ENCODE measurements at regions not wholly inside any gene's neighbourhood (a gene's known extent, or its start where the extent isn't known, plus 50 kb on each side); places are given as distances from the start of the nearest gene placed in this dataset.

DNA sequence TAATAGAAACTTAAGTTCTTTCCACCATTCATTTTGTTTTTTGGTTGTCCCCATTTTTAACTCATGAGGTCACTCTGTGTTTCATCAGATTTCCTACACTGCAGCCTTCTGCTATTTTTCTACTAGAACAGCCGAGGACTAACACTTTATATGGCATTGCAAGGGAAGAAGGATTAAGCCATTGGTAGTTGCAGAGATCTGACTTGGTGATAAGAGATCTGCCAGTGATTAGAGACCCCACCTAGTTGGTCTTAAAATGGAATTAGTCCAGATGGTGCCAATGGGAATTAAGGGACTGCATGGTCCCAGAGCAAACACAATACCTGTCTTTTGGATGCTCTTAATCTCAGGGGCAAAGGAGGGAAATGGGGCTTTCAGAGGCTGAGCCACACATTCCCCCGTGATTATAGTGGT is 125.5 kb upstream of the TMEM170B start:
- Histone ChIP-seq H3K4me3 (ENCODE audit: low read depth, low read length) (no peak overlapping the region), H3K4me1 (ENCODE audit: control insufficient read depth, insufficient read depth, low read length, poor library complexity, severe bottlenecking) (peaks cover 33% of the 10 kb centered on the region), H3K36me3 (ENCODE audit: control insufficient read depth, insufficient read depth, low read length) (no peaks in the 10 kb centered on the region), H3K9me3 (ENCODE audit: control insufficient read depth in 2 of 2, low read length in 2 of 2) (no peaks in the 10 kb centered on the region), H3K27ac (ENCODE audit: insufficient read depth, low read length, poor library complexity, severe bottlenecking) (no peak overlapping the region), H3K27me3 (ENCODE audit: control insufficient read depth, insufficient read depth, low read length) (no peaks in the 10 kb centered on the region)
- no peaks in the 10 kb centered on the region for H3K36me3 Mint-ChIP-seq
- peaks cover 0 to 1% (median 0%) of the 10 kb centered on the region in 7 donors for H3K9me3 Mint-ChIP-seq
- H3K27me3 Mint-ChIP-seq: no peaks in the 10 kb centered on the region
- H3K27ac Mint-ChIP-seq: peak overlapping the region in 2 of 3 donors; percentile 11 to 60
- H3K4me1 Mint-ChIP-seq: peaks cover 19 to 42% (median 33%) of the 10 kb centered on the region in 4 donors
- ATAC-seq (ENCODE audit: low read depth in 2 of 2) (no peak), DNase-seq (no peak)
- peak overlapping the region in 2 of 4 donors; percentile 4 to 69 for H3K4me3 Mint-ChIP-seq

DNA sequence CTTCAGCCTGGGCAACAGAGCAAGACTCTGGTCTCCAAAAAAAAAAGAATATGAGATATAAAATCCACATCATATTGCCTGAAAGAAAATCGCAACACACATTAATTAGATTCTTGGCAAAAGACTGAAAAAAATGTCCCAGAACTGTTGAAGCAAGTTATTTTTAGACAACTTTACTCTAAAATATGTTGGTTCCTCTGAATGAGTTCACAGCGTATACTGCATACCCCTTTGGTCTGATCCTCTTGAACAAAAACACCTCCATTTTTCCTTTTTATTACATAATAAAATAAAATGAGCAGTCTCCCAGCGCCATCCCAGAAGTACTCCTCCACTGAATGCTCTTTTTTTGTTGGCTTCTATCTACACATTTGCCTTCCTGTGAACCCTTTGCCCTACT is 126.0 kb upstream of the TMEM170B start:
- peak overlapping the region in 1 of 4 donors; percentile 69 for H3K4me3 Mint-ChIP-seq
- Histone ChIP-seq H3K4me1 (ENCODE audit: control insufficient read depth, insufficient read depth, low read length, poor library complexity, severe bottlenecking) (peaks cover 33% of the 10 kb centered on the region), H3K27me3 (ENCODE audit: control insufficient read depth, insufficient read depth, low read length) (no peaks in the 10 kb centered on the region), H3K9me3 (ENCODE audit: control insufficient read depth in 2 of 2, low read length in 2 of 2) (no peaks in the 10 kb centered on the region), H3K36me3 (ENCODE audit: control insufficient read depth, insufficient read depth, low read length) (no peaks in the 10 kb centered on the region), H3K27ac (ENCODE audit: insufficient read depth, low read length, poor library complexity, severe bottlenecking) (no peak overlapping the region), H3K4me3 (ENCODE audit: low read depth, low read length) (no peak overlapping the region)
- H3K27me3 Mint-ChIP-seq: no peaks in the 10 kb centered on the region
- H3K4me1 Mint-ChIP-seq: peaks cover 19 to 42% (median 33%) of the 10 kb centered on the region in 4 donors
- DNase-seq (no peak), ATAC-seq (ENCODE audit: low read depth in 2 of 2) (no peak)
- H3K36me3 Mint-ChIP-seq: no peaks in the 10 kb centered on the region
- peaks cover 0 to 1% (median 0%) of the 10 kb centered on the region in 7 donors for H3K9me3 Mint-ChIP-seq
- H3K27ac Mint-ChIP-seq: peak overlapping the region in 1 of 3 donors; percentile 60

DNA sequence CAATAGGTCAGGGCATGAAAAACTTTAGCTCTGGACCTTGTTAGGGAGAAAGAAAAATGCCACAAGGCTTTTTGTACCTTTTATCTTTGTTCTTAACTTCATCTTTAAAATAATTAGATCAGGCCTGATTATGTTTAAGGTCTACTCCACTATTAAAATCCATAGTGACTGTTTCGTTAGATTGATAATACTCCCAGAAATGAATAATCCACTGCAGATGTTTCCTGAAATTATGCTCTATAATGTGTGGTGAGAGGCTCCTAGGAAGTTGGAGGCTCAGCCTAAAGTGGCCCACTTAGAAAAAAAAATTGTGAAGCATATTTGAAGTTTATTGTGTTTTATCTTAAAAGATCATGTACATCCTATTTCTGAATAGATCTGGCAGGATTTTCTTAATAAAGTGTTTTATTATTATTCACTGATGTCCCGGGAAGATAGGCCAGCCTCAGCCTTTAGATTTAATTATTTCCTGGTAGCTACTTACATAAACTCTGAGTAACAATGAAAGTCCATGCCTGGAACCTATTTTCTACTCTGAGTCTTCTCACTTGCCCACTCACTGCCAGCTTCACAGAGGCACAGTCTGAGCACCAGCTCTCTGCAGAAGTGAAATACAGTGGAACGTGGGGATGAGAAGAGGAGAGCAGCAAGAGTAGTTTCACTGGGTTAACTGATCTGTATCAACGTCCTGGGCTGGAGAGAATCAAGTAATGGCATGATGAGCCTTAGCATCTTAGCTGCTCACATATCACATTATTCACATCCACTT is 126.8 kb upstream of the TMEM170B start:
- peaks cover 19 to 40% (median 32%) of the 10 kb centered on the region in 4 donors for H3K4me1 Mint-ChIP-seq
- Histone ChIP-seq H3K36me3 (ENCODE audit: control insufficient read depth, insufficient read depth, low read length) (no peaks in the 10 kb centered on the region), H3K4me1 (ENCODE audit: control insufficient read depth, insufficient read depth, low read length, poor library complexity, severe bottlenecking) (peaks cover 33% of the 10 kb centered on the region), H3K4me3 (ENCODE audit: low read depth, low read length) (no peak overlapping the region), H3K9me3 (ENCODE audit: control insufficient read depth in 2 of 2, low read length in 2 of 2) (no peaks in the 10 kb centered on the region), H3K27ac (ENCODE audit: insufficient read depth, low read length, poor library complexity, severe bottlenecking) (no peak overlapping the region), H3K27me3 (ENCODE audit: control insufficient read depth, insufficient read depth, low read length) (no peaks in the 10 kb centered on the region)
- ATAC-seq (ENCODE audit: low read depth in 2 of 2) (no peak), DNase-seq (peak in 1 of 3 donors; percentile 55)
- H3K4me3 Mint-ChIP-seq: no peak overlapping the region
- H3K9me3 Mint-ChIP-seq: peaks cover 0 to 1% (median 0%) of the 10 kb centered on the region in 7 donors
- H3K27me3 Mint-ChIP-seq: no peaks in the 10 kb centered on the region
- no peaks in the 10 kb centered on the region for H3K36me3 Mint-ChIP-seq
- H3K27ac Mint-ChIP-seq: peak overlapping the region in 1 of 3 donors; percentile 34

DNA sequence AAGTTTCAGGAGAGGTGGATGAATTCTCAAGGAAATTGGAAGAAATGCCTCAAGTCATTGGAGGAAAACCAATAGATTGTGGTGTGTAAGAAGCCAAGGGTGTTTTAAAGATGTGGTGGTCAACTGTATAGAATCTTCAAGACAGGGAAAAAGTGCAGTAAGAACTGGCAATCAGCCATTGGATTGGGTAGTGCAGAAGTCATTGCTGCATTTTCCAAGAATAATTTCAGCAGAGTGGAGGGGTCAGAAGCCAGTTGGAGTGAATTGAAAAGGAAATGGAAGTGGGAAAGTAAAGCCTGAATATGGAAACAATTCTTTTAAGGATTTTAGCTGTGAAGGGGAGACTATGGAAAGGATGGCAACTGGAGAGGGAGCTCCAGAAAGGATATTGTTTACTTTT is 128.2 kb upstream of the TMEM170B start:
- Histone ChIP-seq H3K4me1 (ENCODE audit: control insufficient read depth, insufficient read depth, low read length, poor library complexity, severe bottlenecking) (peaks cover 26% of the 10 kb centered on the region), H3K4me3 (ENCODE audit: low read depth, low read length) (no peak overlapping the region), H3K27ac (ENCODE audit: insufficient read depth, low read length, poor library complexity, severe bottlenecking) (no peak overlapping the region), H3K36me3 (ENCODE audit: control insufficient read depth, insufficient read depth, low read length) (no peaks in the 10 kb centered on the region), H3K9me3 (ENCODE audit: control insufficient read depth in 2 of 2, low read length in 2 of 2) (no peaks in the 10 kb centered on the region), H3K27me3 (ENCODE audit: control insufficient read depth, insufficient read depth, low read length) (no peaks in the 10 kb centered on the region)
- Mint-ChIP-seq H3K9me3 (peaks cover 0 to 1% (median 0%) of the 10 kb centered on the region in 7 donors), H3K27ac (no peak overlapping the region), H3K4me1 (peaks cover 10 to 33% (median 24%) of the 10 kb centered on the region in 4 donors), H3K4me3 (no peak overlapping the region), H3K36me3 (no peaks in the 10 kb centered on the region), H3K27me3 (no peaks in the 10 kb centered on the region)
- no peak for ATAC-seq (ENCODE audit: low read depth in 2 of 2)
- DNase-seq: no peak

DNA sequence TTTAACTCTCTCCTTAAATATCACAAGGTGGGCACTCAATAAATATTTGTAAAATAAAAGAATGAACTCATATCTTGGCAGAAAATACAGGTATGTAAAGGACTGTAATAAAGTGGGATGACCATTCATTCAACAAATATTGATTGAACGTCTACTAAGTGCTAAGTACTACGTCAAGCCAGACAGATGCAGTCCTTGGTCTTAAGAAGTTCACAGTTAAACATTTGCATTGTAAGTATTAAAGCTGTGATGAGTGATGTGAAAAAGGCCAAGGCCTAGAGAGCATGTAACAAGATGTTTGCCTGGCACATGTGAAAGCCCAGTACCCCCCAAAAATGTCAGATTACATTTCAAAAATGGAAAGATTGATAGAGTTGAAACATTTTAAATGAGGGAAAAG is 130.1 kb upstream of the TMEM170B start:
- Mint-ChIP-seq H3K36me3 (no peaks in the 10 kb centered on the region), H3K4me3 (no peak overlapping the region), H3K9me3 (no peaks in the 10 kb centered on the region), H3K4me1 (peaks cover 8 to 17% (median 11%) of the 10 kb centered on the region in 4 donors), H3K27ac (no peak overlapping the region), H3K27me3 (no peaks in the 10 kb centered on the region)
- DNase-seq (no peak), ATAC-seq (ENCODE audit: low read depth in 2 of 2) (no peak)
- Histone ChIP-seq H3K9me3 (ENCODE audit: control insufficient read depth in 2 of 2, low read length in 2 of 2) (no peaks in the 10 kb centered on the region), H3K4me1 (ENCODE audit: control insufficient read depth, insufficient read depth, low read length, poor library complexity, severe bottlenecking) (peaks cover 9% of the 10 kb centered on the region), H3K4me3 (ENCODE audit: low read depth, low read length) (no peak overlapping the region), H3K27me3 (ENCODE audit: control insufficient read depth, insufficient read depth, low read length) (no peaks in the 10 kb centered on the region), H3K27ac (ENCODE audit: insufficient read depth, low read length, poor library complexity, severe bottlenecking) (no peak overlapping the region), H3K36me3 (ENCODE audit: control insufficient read depth, insufficient read depth, low read length) (no peaks in the 10 kb centered on the region)

DNA sequence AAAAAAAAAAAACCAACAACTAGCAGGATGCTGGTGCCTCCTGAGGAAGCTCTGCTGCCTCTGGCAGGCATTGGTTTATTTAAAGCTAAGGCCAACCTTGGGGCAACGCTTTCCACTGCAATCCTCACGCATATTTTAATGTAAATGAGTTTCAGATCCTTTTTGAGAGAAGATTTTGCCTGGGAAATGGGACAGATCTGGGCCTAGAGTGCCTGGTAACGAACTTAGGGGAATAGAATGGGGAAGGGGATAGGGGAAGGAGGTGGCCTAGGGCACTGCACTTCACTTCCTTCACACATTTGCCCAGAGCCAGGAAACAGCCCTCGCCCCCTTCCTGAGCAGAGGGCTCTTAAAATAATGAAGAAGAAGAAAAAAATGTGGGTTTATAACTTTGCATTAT is 132.7 kb upstream of the TMEM170B start:
- Histone ChIP-seq H3K27me3 (ENCODE audit: control insufficient read depth, insufficient read depth, low read length) (no peaks in the 10 kb centered on the region), H3K36me3 (ENCODE audit: control insufficient read depth, insufficient read depth, low read length) (no peaks in the 10 kb centered on the region), H3K9me3 (ENCODE audit: control insufficient read depth in 2 of 2, low read length in 2 of 2) (no peaks in the 10 kb centered on the region), H3K27ac (ENCODE audit: insufficient read depth, low read length, poor library complexity, severe bottlenecking) (no peak overlapping the region), H3K4me1 (ENCODE audit: control insufficient read depth, insufficient read depth, low read length, poor library complexity, severe bottlenecking) (no peaks in the 10 kb centered on the region), H3K4me3 (ENCODE audit: low read depth, low read length) (no peak overlapping the region)
- Mint-ChIP-seq H3K4me3 (no peak overlapping the region), H3K36me3 (no peaks in the 10 kb centered on the region), H3K9me3 (no peaks in the 10 kb centered on the region), H3K27me3 (no peaks in the 10 kb centered on the region), H3K4me1 (peaks cover 0 to 9% (median 0%) of the 10 kb centered on the region in 4 donors), H3K27ac (peak overlapping the region in 1 of 3 donors; percentile 66)
- ATAC-seq (ENCODE audit: low read depth in 2 of 2) (no peak), DNase-seq (no peak)

DNA sequence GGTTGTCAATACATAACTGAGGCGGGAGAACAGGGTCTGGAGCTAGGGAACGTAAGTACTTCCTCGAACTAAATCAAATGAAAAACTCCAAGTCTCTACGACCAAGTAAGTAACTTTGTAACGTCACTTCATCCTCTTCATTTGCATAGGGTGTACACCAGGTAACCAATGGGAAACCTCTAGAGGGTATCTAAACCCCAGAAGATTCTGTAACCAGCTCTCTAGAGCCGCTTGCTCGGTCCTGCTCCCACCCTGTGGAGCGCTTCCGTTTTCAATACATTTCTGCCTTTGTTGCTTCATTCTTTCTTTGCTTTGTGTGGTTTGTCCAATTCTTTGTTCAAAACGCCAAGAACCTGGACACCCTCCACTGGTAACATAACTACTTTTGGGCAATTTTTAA is 133.5 kb upstream of the TMEM170B start:
- Mint-ChIP-seq H3K9me3 (peaks cover 0 to under 1% (median 0%) of the 10 kb centered on the region in 7 donors), H3K36me3 (no peaks in the 10 kb centered on the region), H3K4me1 (peaks cover 0 to 4% (median 0%) of the 10 kb centered on the region in 4 donors), H3K27ac (no peak overlapping the region), H3K4me3 (no peak overlapping the region), H3K27me3 (no peaks in the 10 kb centered on the region)
- Histone ChIP-seq H3K36me3 (ENCODE audit: control insufficient read depth, insufficient read depth, low read length) (no peaks in the 10 kb centered on the region), H3K27me3 (ENCODE audit: control insufficient read depth, insufficient read depth, low read length) (no peaks in the 10 kb centered on the region), H3K27ac (ENCODE audit: insufficient read depth, low read length, poor library complexity, severe bottlenecking) (no peak overlapping the region), H3K4me1 (ENCODE audit: control insufficient read depth, insufficient read depth, low read length, poor library complexity, severe bottlenecking) (no peaks in the 10 kb centered on the region), H3K9me3 (ENCODE audit: control insufficient read depth in 2 of 2, low read length in 2 of 2) (no peaks in the 10 kb centered on the region), H3K4me3 (ENCODE audit: low read depth, low read length) (no peak overlapping the region)
- DNase-seq (no peak), ATAC-seq (ENCODE audit: low read depth in 2 of 2) (no peak)

Data from CD4-positive, CD25-positive, alpha-beta regulatory T cell (primary cell).